HCT116 (cell line): ENCODE measurements at regions not wholly inside any gene's neighbourhood (a gene's known extent, or its start where the extent isn't known, plus 50 kb on each side); places are given as distances from the start of the nearest gene placed in this dataset.

Experiments
- ATAC-seq: fragments of 200-7000 bp; cut with Tn5 transposase; 2 replicates; pipeline ENCODE4 v1.9.1; 2020; ENCODE audit warnings: mild to moderate bottlenecking, moderate library complexity
- BruUV-seq: library from RNA; stranded (reverse); fragments of 400-500 nt; replicated peaks from 2 replicates; lab custom pipeline; 2021; lab: Mats Ljungman, UMichigan
- CTCF ChIA-PET: fragments of 300-600 bp; sonication (Branson Sonifier 250); formaldehyde crosslinking; loops from one replicate; lab custom pipeline; 2021; ENCODE audit warnings: antibody characterized with exemption; lab: Charles Lee
- POLR2A ChIA-PET: fragments of 300-600, 350-600 bp; sonication (Branson Sonifier 250); formaldehyde crosslinking; loops from one replicate; lab custom pipeline; 2021; ENCODE audit warnings: antibody characterized with exemption; lab: Charles Lee
- RAD21 ChIA-PET, 2 experiments: fragments of 300-600 bp; sonication (Branson Sonifier 250); formaldehyde crosslinking; loops; one replicate each; lab custom pipeline; 2023; ENCODE audit warnings: low total read pairs in 2 of 2; ENCODE audit not compliant: uncharacterized antibody in 2 of 2, unreplicated experiment in 2 of 2, low non-redundant PET in 1 of 2; lab: Charles Lee
- DNase-seq: peaks from one replicate; pipeline ENCODE4 v3.0.0-alpha.2; 2010; ENCODE audit warnings: low read depth, low spot score
- H2AFZ ChIP-seq: fragments of 200-600 bp; shearing (Covaris generic), sonication (generic); 2 replicates; pipeline ENCODE4 v1.6.1; 2017; ENCODE audit warnings: low read depth, mixed run types, mixed read lengths, antibody characterized with exemption, low read length; ENCODE audit not compliant: poor library complexity, severe bottlenecking
- H3K27ac ChIP-seq: 2 replicates; pipeline ENCODE4 v1.5.1; 2012; ENCODE audit warnings: low read depth, low read length
- H3K27me3 ChIP-seq: fragments of 200-600 bp; sonication (generic); 2 replicates; pipeline ENCODE4 v1.6.1; 2016; ENCODE audit warnings: mixed run types, low read length, mixed read lengths; ENCODE audit not compliant: insufficient read depth
- H3K36me3 ChIP-seq, 2 experiments: fragments of 200-500 bp in 1 of 2; fragments of 200-600 bp in 1 of 2; sonication (Bioruptor generic) in 1 of 2; sonication (generic) in 1 of 2; 2 replicates each; pipeline versions ENCODE4 v1.5.1 to v1.6.1; 2014 to 2016; ENCODE audit warnings: low read length in 2 of 2, inconsistent platforms in 1 of 2, mixed read lengths in 1 of 2, mixed run types in 1 of 2; ENCODE audit not compliant: insufficient read depth in 2 of 2, control insufficient read depth in 1 of 2
- H3K4me1 ChIP-seq, 2 experiments: fragments of 200-600 bp in 1 of 2; sonication (generic) in 1 of 2; 2 replicates each; pipeline versions ENCODE4 v1.5.1 to v1.6.1; 2012 to 2017; ENCODE audit warnings: low read length in 2 of 2, inconsistent platforms in 1 of 2, mild to moderate bottlenecking in 1 of 2, mixed read lengths in 1 of 2, mixed run types in 1 of 2, moderate library complexity in 1 of 2; ENCODE audit not compliant: insufficient read depth in 2 of 2, control insufficient read depth in 1 of 2
- H3K4me2 ChIP-seq: fragments of 200-600 bp; sonication (generic); 2 replicates; pipeline ENCODE4 v1.6.1; 2017; ENCODE audit warnings: mixed run types, low read length, mixed read lengths
- H3K4me3 ChIP-seq, 2 experiments: fragments of 200-600 bp in 1 of 2; sonication (generic) in 1 of 2; replicated peaks in 1 of 2; 2 replicates each; pipeline ENCODE4 v1.5.1; 2011 to 2016; ENCODE audit warnings: low read length in 2 of 2, control low read depth in 1 of 2, low read depth in 1 of 2, mild to moderate bottlenecking in 1 of 2, mixed read lengths in 1 of 2, mixed run types in 1 of 2
- H3K79me2 ChIP-seq: fragments of 200-600 bp; sonication (generic); 2 replicates; pipeline ENCODE4 v1.6.1; 2017; ENCODE audit warnings: mild to moderate bottlenecking, mixed run types, low read length, moderate library complexity, mixed read lengths; ENCODE audit not compliant: insufficient read depth
- H3K9ac ChIP-seq: fragments of 200-600 bp; sonication (generic); 2 replicates; pipeline ENCODE4 v1.6.1; 2016; ENCODE audit warnings: low read length, mixed read lengths
- H3K9me2 ChIP-seq: fragments of 200-600 bp; sonication (generic), shearing (Covaris generic); 2 replicates; pipeline ENCODE4 v1.6.1; 2017; ENCODE audit warnings: mixed run types, mild to moderate bottlenecking, moderate library complexity; ENCODE audit not compliant: insufficient read depth
- H3K9me3 ChIP-seq, 2 experiments: fragments of 200-500 bp in 1 of 2; fragments of 200-600 bp in 1 of 2; sonication (Bioruptor generic) in 1 of 2; sonication (generic) in 1 of 2; 2 replicates each; pipeline ENCODE4 v1.6.1; 2014 to 2017; ENCODE audit warnings: low read length in 2 of 2, mixed read lengths in 2 of 2, inconsistent platforms in 1 of 2, low read depth in 1 of 2, mild to moderate bottlenecking in 1 of 2, mixed run types in 1 of 2, moderate library complexity in 1 of 2; ENCODE audit not compliant: control insufficient read depth in 1 of 2, insufficient read depth in 1 of 2
- H4K20me1 ChIP-seq: fragments of 200-600 bp; sonication (generic), shearing (Covaris generic); 2 replicates; pipeline ENCODE4 v1.6.1; 2017; ENCODE audit warnings: mixed run types, mild to moderate bottlenecking, moderate library complexity; ENCODE audit not compliant: insufficient read depth
- EZH2 ChIP-seq: fragments of 200-600 bp; sonication (generic); IDR thresholded peaks from 2 replicates; pipeline ENCODE4 v1.6.1; 2017; ENCODE audit warnings: antibody characterized with exemption, mixed run types
- EZH2phosphoT487 ChIP-seq: fragments of 200-600 bp; IDR thresholded peaks from 2 replicates; pipeline ENCODE4 v1.6.1; 2018; ENCODE audit warnings: antibody characterized with exemption, borderline replicate concordance
- FOSL1 ChIP-seq: IDR thresholded peaks from 2 replicates; pipeline ENCODE4 v1.6.1; 2012; ENCODE audit warnings: low read depth
- MAX ChIP-seq: IDR thresholded peaks from 2 replicates; pipeline ENCODE4 v1.6.1; 2012
- RAD21 ChIP-seq: IDR thresholded peaks from 2 replicates; pipeline ENCODE4 v1.6.1; 2012; ENCODE audit warnings: low read depth, mild to moderate bottlenecking
- SIN3A ChIP-seq: IDR thresholded peaks from 2 replicates; pipeline ENCODE4 v1.6.1; 2012; ENCODE audit warnings: low read depth
- SRF ChIP-seq: IDR thresholded peaks from 2 replicates; pipeline ENCODE4 v1.6.1; 2012; ENCODE audit warnings: low read depth
- TCF7L2 ChIP-seq: IDR thresholded peaks from 2 replicates; pipeline ENCODE4 v1.7.0; 2011; ENCODE audit warnings: borderline replicate concordance, inconsistent platforms; ENCODE audit not compliant: insufficient read depth, insufficient read length; ENCODE audit errors: extremely low read depth
- ZFX ChIP-seq: fragments of 450-650 bp; IDR thresholded peaks from 2 replicates; pipeline ENCODE4 v1.6.1; 2017
- ZNF274 ChIP-seq: fragments of 200-500 bp; sonication (Bioruptor generic); IDR thresholded peaks from 2 replicates; pipeline ENCODE4 v1.6.1; 2014; ENCODE audit warnings: mild to moderate bottlenecking, low read depth, low read length, inconsistent platforms
- intact Hi-C: fragments of 100-400 bp; cut with micrococcal nuclease; formaldehyde crosslinking; loops from 2 replicates; pipeline ENCODE4 v1.10.0; 2022
- TF ChIP-seq, protein P1 (sequence below), 3 experiments: fragments of 200-600 bp in 1 of 3; sonication (generic) in 1 of 3; IDR thresholded peaks in 2 of 3; conservative IDR thresholded peaks in 1 of 3; 2 replicates each; pipeline ENCODE4 v1.5.1; 2012 to 2017; ENCODE audit warnings: low read depth in 2 of 3, low read length in 2 of 3, antibody characterized with exemption in 1 of 3, borderline replicate concordance in 1 of 3, control low read depth in 1 of 3, mild to moderate bottlenecking in 1 of 3, mixed read lengths in 1 of 3, mixed run types in 1 of 3, moderate library complexity in 1 of 3; ENCODE audit not compliant: insufficient read depth in 1 of 3

GRCh38 chr3:177878957-177879356 is 657.3 kb upstream of the KCNMB2 start:
- intact Hi-C loops, result no loop called here
- Histone ChIP-seq H3K9me2 (no peaks in the 10 kb centered on the region), H3K79me2 (no peaks in the 10 kb centered on the region), H3K4me1 (no peaks in the 10 kb centered on the region), H4K20me1 (no peaks in the 10 kb centered on the region), H3K27ac (no peak overlapping the region), H2AFZ (no peak overlapping the region), H3K4me2 (no peak overlapping the region), H3K9me3 (no peaks in the 10 kb centered on the region), H3K27me3 (no peaks in the 10 kb centered on the region), H3K9ac (no peak overlapping the region), H3K4me3 (no peak overlapping the region), H3K36me3 (no peaks in the 10 kb centered on the region)
- DNase-seq, result no peak
- ChIA-PET CTCF (no interaction called here), POLR2A (no interaction called here), RAD21 (no interaction called here)
- TF ChIP-seq EZH2 (no peak), EZH2phosphoT487 (no peak), MAX (no peak), ZFX (no peak), ZNF274 (no peak), FOSL1 (no peak), RAD21 (no peak), SRF (no peak), TCF7L2 (no peak), SIN3A (no peak)
- TF ChIP-seq, protein P1, sequence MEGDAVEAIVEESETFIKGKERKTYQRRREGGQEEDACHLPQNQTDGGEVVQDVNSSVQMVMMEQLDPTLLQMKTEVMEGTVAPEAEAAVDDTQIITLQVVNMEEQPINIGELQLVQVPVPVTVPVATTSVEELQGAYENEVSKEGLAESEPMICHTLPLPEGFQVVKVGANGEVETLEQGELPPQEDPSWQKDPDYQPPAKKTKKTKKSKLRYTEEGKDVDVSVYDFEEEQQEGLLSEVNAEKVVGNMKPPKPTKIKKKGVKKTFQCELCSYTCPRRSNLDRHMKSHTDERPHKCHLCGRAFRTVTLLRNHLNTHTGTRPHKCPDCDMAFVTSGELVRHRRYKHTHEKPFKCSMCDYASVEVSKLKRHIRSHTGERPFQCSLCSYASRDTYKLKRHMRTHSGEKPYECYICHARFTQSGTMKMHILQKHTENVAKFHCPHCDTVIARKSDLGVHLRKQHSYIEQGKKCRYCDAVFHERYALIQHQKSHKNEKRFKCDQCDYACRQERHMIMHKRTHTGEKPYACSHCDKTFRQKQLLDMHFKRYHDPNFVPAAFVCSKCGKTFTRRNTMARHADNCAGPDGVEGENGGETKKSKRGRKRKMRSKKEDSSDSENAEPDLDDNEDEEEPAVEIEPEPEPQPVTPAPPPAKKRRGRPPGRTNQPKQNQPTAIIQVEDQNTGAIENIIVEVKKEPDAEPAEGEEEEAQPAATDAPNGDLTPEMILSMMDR (IDR thresholded peaks at IDR 0.05 in 2 of 3, conservative IDR thresholded peaks at IDR 0.05 in 1 of 3; ENCODE audit: borderline replicate concordance in 1 of 3, insufficient read depth in 1 of 3, low read depth in 2 of 3, low read length in 2 of 3), result no peak
- no TSS peak for BruUV-seq
- no peak for ATAC-seq
